CD1c-positive myeloid dendritic cell (primary cell): ENCODE measurements at regions not wholly inside any gene's neighbourhood (a gene's known extent, or its start where the extent isn't known, plus 50 kb on each side); places are given as distances from the start of the nearest gene placed in this dataset.

Experiments used
- DNase-seq: peaks from one replicate; pipeline ENCODE4 v3.0.0-alpha.2; 2016; ENCODE audit errors: extremely low spot score

DNA sequence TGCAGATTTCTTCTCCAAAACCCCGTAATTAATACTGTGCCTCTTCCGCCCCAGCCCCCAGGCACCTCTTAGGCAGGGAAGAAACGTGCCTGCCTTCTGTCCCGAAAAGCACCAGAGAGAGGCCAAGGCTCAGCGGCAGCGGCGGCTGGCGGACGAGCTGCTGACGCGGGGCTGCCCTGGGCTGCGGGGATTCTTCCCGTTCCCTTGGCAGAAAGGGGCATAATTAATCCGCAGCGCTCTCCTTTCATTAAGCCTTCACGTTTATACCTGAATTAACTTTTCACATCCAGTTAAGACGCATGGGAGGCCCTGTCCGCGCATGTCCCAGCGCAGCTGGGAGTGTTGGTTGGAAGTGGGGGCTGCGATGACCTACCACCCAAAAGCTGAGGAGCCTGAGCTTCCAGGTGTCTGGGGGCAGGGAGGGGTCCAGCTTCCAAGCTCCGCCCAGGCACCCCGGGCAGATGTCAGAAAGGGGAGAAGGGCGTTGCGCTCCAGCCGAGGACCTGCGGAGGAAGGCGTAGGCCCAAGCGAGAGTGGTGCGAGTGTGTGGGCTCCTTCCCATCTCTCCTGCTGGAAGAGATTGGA, 167.4 kb upstream of the LRFN2 start:
- DNase-seq: no peak

DNA sequence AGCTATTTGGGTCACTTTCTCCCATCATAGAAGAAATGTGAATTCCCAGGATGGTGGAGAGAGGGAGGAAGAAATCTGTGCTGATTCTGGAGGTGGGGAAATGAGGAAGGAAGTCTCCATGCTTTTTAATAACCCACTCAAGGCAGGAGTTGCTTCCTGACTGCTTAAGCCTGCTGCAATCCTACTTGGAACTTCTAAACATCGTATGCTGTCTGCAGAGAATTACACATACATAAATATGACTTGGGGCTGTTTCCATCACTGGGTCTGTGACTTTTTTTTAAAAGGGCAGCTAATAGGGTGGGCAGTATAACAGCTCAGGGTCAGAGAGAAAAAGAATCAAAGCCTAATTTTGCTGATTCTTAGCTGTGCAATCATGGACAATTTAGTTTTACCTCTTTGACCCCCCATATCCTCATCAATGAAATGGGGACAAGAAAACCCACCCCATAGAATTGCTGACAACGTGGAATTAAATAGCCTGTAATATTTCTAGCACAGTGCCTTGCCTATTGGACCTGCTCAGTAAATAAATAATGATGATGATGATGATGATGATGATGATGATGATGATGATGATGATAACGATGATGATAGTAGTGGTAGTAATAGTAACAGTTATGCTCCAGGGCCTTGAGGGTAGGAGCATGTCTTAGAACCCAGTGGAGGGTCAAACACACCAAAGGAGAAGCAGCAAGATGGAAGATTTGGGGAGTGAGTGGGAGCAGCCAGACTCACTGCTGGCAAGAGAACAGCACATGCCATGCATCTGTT, 166.7 kb upstream of the LRFN2 start:
- DNase-seq: no peak

DNA sequence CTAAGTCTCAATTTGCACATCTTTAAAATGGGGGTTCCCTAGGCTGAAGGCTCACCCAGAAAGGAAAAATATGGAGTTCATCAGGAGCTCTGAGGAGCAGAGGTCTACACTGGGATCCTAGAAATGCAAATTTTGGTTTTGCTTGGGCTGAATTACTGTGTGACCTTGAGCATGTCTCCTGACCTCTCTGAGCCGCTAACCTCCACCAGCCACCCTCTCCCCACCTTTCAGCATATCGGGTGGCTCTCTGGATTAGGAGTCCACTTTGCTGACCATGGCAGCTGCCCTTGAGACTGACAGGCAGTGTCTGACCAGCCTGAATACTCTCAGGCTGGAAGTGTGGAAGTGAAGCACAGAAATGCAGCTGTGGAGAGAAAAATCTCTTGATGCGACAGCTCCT, 165.9 kb upstream of the LRFN2 start:
- DNase-seq: no peak

DNA sequence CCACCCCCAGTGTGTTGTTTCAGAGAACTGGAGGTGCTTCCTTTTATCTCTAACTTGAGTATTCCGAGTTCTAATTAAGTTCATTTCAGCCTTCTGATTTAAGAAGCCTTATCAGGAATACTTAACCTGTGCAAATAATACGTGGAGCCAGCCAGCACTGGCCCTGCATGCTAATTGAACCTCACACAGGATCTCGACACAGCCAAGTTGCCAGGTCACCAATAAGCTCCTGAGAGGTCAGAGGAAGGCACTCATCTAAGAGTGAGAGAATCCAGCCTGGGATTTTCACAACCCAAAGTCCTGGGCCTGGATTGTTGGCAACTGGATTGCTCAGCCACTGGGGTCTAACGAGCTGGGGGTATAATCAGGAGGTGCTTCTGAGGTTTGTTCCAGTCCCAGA, 157.7 kb upstream of the LRFN2 start:
- DNase-seq: no peak

DNA sequence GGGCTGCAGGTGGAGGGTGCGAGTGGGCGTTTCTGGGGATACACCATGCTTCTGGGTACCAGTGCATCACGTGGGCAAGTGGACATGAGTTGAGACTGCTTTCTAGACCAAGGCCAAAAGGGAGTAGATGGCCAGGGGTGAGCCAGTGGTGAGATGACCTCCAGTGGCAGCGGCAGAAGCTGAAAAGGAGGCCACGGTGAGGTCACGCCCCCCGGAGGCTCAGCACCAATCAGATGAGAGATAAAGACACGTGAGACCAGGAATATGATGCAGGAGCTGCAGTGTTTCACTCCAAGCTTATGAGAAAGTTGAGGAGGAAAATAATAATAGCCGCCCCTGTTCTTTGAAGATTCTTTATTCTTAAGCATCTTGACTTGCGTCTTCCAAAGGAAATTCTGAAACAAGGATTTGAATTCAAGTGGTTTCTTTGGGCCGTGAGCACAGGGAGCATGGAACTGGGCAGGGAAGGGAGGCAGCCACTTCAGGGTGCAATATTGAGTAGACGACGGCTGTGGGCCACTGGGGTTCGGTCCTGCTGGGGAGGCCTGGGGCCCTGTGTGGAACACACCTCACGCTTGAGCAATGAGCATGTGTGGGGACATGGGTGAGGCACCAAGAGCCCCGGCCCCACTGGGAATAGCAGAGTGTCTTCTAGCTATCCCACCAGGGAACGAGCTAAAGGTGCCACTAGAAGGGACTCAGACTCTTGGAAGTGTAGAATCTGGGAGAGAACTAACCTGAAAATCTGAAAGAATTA, 156.7 kb upstream of the LRFN2 start:
- no peak for DNase-seq

DNA sequence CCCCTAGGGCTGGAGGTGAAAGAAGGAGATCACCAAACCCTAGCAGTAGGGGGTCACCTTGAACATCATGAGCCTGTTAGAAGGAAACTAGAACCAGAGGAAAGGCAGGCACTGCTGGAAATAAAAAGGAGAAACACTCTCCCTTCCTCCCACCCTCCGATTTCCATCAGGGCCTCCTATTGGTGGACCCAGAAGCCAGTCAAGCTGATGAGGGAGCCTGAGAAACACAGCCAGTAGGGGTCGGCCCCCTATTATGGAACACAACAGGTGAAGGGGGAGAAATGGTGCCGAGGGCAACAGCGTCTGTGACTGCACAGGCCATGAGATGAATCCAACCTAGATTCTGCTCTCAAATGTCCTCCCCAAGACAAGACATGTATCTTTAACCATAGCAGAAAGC, 156.1 kb upstream of the LRFN2 start:
- DNase-seq: no peak

DNA sequence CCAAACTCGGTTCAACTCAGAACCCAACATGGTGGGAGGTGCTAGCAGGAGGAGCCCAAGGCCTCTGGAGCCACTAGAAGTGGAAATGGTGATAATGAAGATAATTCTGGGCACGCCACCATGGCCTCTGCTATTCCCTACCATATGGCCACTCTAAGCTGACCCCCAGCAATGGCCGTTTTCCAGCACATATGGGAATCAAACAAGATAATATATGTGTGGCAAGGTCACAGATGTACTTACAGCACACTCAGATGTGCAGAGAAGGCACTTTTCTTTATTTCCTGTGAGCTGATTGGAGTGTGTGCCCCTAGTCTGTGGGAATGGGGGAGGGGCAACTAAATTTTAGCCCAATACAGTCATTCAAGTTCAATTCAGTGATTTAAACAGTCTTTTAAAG, 153.4 kb upstream of the LRFN2 start:
- DNase-seq: no peak

DNA sequence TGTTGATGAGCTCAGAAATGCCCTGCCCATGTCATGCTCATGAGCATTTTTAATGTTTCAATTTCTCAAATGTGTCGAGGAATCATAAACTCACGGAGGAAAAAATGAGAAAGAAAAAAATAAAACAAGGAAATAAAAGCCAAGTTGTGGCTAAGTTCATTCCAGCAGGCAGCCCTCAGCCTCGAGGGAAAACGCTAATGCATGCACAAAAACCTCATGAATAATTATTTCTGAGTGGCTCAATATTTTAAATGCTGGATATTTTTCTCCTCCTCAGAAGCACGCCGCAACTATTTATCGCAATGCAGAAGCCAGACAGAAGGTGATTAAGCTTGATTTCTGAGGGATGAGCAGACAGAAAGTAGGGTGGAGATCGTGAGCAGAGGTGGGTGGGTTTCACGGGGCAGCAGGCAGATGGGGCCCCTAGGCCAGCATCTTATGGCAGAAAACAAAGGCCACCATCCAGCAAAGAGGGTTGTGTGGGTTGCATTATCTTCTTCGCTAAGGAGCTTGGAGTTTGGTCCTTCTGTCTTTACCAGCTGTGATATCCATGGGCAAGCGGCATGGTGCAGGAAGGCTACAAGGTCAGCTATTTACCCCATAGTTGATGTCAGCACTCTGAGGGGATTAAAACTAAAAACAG, 151.5 kb upstream of the LRFN2 start:
- no peak for DNase-seq

DNA sequence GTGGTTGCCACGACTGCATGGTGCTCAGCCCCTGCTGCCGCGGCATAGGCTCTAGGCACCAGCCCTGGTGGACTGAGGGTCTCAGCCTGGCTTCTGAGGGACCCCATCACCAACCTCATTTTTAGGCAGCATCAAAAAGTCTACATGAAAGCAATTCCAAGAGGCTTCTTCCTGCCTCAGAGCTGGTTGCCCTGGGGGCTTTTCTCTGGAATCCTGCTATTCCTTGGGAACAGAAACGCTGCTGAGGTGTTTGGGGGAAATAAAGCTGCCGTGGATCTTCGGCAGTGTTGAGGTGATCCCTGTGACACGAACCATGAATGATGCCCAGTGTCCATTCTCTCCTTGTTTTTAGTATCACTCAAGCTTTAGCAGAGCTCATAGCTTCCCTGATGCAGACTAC, 148.4 kb upstream of the LRFN2 start:
- DNase-seq: no peak

DNA sequence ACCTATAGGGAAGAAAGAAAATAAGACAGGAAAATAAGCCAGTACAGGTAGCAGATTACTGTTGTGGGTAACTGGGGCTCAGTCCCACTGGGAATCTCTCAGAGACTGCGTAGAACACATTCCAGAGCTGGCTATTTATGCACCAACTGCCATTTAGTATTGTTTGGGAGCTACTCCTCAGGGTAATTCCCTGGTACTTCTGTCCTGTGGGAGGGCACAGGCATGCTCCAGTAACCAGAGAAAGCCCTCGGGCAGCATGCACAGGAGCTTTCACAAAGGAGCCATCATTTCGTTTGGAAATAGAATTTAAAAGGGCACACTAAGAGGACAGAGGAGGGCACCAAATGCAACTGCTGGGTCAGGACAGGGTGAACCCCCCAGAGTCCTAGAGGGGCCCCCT, 148.0 kb upstream of the LRFN2 start:
- DNase-seq: no peak

DNA sequence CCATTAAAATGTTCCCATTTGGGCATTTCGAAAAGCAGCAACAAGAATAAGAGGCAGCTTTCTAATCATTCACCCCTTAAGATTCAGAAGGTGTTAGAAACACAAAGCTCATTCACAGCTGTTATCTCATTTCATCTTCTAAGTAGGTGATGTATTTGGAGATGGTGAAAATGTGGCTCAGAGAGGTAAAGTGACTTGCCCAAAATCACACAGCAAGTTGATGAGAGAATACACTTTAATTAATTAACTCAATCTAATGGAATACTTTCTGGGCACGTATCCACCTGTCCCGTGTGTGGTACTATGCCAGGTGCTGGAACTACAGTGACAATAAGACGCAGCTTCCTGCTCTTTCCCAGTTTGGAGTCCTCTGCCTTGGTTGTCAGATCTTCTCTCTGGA, 147.4 kb upstream of the LRFN2 start:
- no peak for DNase-seq

DNA sequence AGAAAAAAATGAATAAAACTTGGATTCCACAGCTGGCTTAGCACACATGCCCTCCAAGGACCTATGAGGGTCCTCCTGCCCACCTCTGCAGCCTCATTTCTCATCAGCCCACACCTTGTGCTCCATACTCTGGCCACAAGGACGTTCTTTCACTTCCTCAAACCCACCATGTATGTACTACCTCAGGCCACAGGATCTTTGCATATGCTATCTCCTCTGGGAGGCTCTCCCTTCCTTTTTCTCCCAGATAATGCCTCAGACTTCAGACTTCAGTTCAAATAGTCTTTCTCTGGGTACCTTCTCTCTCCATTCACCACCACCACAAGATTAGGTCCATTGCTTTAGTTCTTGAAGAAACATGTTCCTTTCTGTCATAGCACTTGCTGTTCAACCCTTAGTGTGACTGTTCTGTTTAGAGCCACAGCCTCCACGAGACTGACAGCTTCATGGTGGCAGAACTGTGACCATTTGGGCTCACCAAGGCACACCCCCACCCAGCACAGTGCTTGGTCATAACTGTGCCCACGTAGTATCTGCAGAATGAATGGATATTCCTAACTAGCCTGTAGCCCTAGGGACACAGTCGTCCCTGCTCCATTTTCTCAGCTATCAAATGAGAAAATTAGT, 146.7 kb upstream of the LRFN2 start:
- peak; percentile 12 for DNase-seq

DNA sequence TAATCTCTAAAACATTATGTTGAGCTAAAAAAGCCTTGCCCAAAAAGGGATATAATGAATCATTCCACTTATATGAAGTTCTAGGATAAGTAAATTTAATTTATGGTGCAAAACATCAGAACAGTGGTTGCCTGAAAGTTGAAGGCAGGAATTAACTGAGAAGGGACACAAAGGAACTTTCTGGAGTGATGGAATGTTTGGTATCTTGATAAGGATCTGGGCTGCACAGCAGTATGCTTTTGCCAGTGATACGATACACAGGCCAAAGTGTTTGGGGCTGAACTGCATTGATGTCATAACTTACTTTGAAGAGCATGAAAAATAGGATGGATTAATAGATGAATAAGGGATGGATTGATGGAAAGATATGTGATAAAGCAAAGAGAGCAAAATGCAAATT, 146.1 kb upstream of the LRFN2 start:
- DNase-seq: no peak

DNA sequence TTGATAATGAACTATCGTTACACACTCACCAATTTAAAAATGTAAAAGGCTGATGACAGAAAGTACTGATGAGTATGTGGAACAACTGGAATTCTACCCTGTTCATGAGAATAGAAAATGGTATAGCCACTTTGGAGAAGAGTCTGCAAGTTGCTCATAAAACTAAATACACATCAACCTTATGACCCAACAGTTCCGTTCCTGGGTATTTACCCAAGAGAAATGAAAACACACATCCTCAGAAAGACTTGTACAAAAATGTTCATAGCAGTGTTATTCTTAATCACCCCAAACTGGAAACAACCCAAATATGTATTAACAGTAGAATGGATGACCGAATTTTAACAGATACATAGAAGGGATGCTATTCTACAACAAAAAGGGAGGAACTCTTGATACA, 145.7 kb upstream of the LRFN2 start:
- no peak for DNase-seq

DNA sequence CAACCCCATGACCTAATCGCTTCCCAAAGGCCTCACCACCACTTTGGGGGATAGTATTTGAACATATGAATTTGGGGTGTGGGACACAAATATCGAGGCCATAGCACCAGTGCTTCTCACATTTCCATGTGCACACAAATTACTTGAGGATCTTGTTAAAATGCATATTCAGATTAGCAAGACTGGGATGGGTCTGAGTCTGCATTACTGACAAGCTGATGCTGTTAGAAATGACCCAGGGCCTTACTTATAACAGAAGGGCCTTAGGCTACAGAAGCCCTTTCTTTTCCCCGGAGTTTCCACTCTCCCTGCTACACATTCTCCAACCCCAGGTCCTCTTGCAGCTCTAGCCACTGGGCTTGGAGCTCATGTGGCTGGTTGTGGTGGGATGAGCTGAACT, 141.5 kb upstream of the LRFN2 start:
- DNase-seq: no peak

DNA sequence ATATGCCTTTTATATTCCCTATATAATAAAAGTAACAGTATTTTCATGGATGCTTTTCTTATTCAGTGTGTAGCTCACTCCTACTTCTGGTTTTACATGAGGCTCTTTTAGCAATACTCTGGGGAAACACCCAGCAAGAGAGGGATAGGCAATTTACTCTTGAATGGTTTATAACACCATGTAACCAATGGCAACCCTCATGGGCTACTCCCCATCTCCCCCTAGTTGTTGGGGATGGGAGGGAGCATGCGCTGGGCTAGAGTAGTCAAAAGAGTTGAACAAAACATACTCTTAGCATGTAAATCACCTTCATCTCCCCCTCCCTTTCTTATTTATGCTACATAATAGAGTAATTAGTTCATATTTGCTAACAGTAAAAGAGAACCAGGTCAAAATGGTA, 140.1 kb upstream of the LRFN2 start:
- DNase-seq: no peak

DNA sequence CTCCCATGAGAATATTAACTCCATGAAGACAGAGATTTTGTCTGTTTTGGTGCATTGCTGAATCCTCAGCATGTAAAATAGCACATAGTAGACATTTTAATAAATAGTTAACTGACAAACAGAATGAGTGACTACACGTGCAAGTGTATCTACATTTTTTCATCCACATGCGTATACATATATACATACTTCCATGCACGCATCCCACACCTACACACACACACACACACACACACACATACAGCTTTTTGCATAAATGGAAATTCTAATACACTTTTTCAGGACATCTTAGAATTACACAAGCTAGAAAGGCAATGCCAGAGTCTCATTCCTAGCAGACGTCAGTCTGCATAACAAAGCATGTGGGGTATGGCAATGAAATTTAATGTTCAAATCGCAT, 139.7 kb upstream of the LRFN2 start:
- no peak for DNase-seq

DNA sequence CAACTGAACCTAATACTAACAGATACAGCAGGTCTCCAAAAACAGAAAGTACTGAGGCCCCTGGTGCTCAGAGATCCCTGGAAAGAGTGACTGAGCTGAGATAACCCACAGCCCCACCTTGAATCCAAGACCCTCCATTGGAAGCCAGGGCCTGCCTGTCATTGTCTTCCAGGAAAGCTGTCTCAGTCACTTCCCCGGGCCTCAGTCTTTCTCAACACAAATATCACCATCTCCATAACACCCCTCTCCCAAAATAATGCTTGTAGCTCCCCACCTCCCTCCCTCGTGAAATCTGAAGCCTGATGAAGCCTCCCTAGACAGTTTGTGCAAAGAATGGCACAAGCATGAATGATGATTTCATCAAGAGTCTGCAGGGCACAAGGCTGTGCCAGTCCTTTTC, 138.2 kb upstream of the LRFN2 start:
- no peak for DNase-seq

DNA sequence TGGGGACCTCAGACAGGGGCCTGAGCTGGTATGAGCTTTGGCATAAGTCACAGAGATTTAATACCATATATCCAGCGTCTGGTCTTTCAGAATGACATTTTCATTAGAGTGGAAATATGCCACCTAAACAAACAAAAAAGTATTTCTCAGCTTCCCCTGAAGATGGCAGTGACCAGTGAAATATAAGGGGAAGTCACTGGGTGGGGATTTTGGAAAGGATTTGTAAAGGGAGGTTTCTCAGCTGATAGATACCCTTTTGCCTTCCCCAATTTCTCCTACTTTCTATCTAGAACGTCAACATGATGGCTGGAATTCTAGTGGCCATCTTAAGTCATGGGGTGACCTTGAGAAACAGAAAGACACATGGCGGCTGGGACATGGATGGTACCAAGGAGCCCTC, 137.7 kb upstream of the LRFN2 start:
- peak; percentile 34 for DNase-seq

DNA sequence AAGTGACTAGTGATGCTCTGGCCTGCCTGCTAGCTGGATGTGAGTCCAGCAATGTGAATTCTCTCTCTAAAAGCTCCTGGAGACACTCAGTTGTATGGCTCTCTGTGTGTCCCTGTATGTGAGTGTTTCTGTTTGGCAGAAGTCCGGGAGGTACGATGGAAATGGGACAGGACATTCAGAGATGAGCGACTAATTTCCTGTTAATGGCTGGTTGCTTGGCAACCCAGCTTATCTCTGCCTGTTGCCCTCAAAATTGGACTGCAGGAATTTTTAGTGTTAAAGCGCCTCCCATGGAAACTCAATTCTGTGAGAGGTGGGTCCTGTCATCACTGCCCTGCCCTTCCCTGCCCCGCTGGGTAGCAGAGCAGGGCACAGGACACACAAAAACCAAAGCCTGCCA, 136.8 kb upstream of the LRFN2 start:
- no peak for DNase-seq

DNA sequence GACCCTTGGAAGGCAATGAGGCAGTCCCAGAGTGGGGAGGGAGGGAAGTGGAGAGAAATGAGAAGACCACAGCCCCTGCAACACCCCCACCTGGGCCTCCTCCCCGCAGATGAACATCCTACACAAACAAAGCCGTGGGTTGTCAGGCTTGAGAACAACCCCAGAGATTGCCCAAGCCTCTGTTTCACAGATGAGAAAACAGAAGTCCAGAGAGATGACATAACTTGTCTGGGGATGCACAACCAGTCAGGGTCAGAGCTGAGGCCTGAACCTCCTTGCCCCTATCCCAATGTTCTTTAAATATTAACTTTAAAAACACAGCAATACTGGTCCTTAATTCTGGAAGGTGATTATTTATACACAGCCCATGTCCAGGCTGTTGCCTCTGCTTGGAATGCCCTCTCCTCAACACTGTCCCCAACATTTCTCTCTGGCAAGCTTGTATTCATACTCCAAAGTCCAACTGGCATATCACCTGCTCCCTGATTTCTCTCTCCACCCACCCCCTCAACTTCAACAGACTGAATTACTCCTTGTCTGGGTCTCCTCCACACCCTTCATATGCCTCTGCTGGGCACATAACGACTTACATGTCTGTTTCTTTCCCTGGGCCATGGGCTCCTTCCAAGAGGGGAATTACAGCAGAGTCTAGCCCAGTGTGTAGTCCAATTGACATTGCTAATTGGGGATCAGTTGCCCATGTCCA, 135.5 kb upstream of the LRFN2 start:
- DNase-seq: peak; percentile 64

DNA sequence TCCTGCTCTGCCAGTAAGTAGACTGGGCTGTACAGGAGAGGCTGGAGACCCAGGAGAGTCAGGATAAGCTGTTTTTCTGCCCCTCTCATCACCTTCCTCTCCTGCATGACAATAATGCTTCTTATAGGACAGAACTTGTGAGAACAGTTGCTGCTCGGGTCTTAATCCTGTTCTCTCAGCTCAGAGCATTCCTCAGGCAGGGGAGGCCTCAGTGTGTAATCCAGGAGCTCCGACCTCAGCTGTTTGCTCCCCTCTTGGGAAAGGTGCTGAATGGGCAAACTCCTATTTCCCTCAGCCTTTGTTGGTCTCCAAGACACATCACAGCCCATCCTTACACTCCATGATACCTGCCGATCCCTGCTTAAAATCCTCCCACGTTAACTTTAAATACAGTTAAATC, 134.9 kb upstream of the LRFN2 start:
- DNase-seq: no peak
